Adrenal gland (tissue), 5 donors: ENCODE measurements at regions not wholly inside any gene's neighbourhood (a gene's known extent, or its start where the extent isn't known, plus 50 kb on each side); places are given as distances from the start of the nearest gene placed in this dataset.

Experiments used
- CTCF ChIP-seq, 6 experiments: fragments of 450-650 bp in 4 of 6; fragments of 200-600 bp in 2 of 6; sonication (generic) in 1 of 6; IDR thresholded peaks; 1 replicate in 5 of 6; 2 replicates in 1 of 6; pipeline versions ENCODE4 v1.5.1 to v1.8.0; 2016 to 2021; ENCODE audit warnings: antibody characterized with exemption in 6 of 6, mild to moderate bottlenecking in 2 of 6, moderate library complexity in 1 of 6
- POLR2A ChIP-seq, 2 donors: fragments of 450-650 bp; IDR thresholded peaks; one replicate each; pipeline ENCODE4 v1.6.1; 2017; ENCODE audit warnings: antibody characterized with exemption in 2 of 2, mild to moderate bottlenecking in 2 of 2, moderate library complexity in 1 of 2
- donor health status: DM: no; HTN: no; CAD: no.

- TF ChIP-seq CTCF (IDR thresholded peaks at IDR 0.05) (no peak), POLR2A (IDR thresholded peaks at IDR 0.05) (no peak)
Observed at GRCh38 chr10:128660726-128661125, 534.5 kb upstream of the MKI67 start.
